MM.1S (cell line): ENCODE measurements at regions not wholly inside any gene's neighbourhood (a gene's known extent, or its start where the extent isn't known, plus 50 kb on each side); places are given as distances from the start of the nearest gene placed in this dataset.

ENCODE experiments used
- EZH2phosphoT487 ChIP-seq: fragments of 300-600 bp; sonication (generic); IDR thresholded peaks from 2 replicates; pipeline ENCODE4 v1.6.1; 2018; ENCODE audit warnings: antibody characterized with exemption, low read length
- TF ChIP-seq, protein P1 (sequence below): fragments of 300-600 bp; sonication (generic); IDR thresholded peaks from 2 replicates; pipeline ENCODE4 v1.5.1; 2016; ENCODE audit warnings: antibody characterized with exemption, low read length, mixed read lengths

DNA sequence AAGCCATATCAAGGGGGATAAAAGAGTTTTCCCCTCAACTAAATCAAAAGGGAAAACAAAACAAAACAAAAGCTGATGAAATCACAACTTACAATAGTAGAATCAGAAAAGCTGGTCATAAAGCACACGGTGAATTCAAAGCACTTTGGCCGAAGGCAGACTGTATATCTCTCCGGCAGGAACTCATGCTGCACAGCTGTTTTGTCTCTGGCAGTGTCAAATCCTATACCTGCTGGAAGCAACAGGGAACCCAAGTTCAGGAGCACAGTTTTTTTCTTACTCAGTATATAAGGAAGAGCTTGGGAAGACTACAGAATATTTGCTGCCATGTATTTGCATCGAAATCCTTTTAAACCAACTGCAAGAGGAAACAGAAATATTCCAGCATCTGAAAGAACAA lies 213.7 kb downstream of the RFC3 start:
- TF ChIP-seq, protein P1, sequence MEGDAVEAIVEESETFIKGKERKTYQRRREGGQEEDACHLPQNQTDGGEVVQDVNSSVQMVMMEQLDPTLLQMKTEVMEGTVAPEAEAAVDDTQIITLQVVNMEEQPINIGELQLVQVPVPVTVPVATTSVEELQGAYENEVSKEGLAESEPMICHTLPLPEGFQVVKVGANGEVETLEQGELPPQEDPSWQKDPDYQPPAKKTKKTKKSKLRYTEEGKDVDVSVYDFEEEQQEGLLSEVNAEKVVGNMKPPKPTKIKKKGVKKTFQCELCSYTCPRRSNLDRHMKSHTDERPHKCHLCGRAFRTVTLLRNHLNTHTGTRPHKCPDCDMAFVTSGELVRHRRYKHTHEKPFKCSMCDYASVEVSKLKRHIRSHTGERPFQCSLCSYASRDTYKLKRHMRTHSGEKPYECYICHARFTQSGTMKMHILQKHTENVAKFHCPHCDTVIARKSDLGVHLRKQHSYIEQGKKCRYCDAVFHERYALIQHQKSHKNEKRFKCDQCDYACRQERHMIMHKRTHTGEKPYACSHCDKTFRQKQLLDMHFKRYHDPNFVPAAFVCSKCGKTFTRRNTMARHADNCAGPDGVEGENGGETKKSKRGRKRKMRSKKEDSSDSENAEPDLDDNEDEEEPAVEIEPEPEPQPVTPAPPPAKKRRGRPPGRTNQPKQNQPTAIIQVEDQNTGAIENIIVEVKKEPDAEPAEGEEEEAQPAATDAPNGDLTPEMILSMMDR: no peak
- no peak for TF ChIP-seq EZH2phosphoT487
